Fibroblast of pulmonary artery (primary cell): ENCODE measurements at regions not wholly inside any gene's neighbourhood (a gene's known extent, or its start where the extent isn't known, plus 50 kb on each side); places are given as distances from the start of the nearest gene placed in this dataset.
"Not testable (repeated sequence)": the region's sequence is repeated elsewhere in the genome, so short reads cannot be mapped to it uniquely, and the experiment has no call there.

Experiments used
- DNase-seq: peaks from one replicate; pipeline ENCODE4 v3.0.0-alpha.2; 2010; ENCODE audit warnings: low read depth
- H3K4me3 ChIP-seq: replicated peaks from 2 replicates; pipeline ENCODE4 v1.5.1; 2011; ENCODE audit warnings: low read depth, mild to moderate bottlenecking, control low read depth, low read length, moderate library complexity
- TF ChIP-seq, protein P1 (sequence below): IDR thresholded peaks from 2 replicates; pipeline ENCODE4 v1.5.1; 2011; ENCODE audit warnings: mild to moderate bottlenecking, control low read depth, low read length, inconsistent platforms; ENCODE audit errors: missing control alignments

DNA sequence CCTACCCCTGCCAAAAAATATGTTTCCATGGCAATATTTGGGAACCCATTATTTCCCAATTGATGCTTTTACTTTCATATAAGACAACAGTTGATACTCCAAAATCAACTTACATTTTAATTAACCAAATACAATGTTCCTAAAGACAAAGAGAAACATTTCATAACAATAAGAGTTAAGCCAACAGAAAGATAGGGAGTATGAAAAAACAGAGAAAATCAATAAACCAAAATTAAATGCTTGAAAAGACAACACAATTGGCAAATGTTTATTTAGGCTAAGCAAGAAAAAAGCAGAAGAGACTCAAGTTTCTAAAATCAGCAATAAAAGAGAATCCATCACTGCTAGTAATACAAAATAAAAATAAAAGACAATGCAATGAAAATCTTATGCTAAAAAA lies 123.1 kb upstream of the VPREB1 start:
- TF ChIP-seq, protein P1, sequence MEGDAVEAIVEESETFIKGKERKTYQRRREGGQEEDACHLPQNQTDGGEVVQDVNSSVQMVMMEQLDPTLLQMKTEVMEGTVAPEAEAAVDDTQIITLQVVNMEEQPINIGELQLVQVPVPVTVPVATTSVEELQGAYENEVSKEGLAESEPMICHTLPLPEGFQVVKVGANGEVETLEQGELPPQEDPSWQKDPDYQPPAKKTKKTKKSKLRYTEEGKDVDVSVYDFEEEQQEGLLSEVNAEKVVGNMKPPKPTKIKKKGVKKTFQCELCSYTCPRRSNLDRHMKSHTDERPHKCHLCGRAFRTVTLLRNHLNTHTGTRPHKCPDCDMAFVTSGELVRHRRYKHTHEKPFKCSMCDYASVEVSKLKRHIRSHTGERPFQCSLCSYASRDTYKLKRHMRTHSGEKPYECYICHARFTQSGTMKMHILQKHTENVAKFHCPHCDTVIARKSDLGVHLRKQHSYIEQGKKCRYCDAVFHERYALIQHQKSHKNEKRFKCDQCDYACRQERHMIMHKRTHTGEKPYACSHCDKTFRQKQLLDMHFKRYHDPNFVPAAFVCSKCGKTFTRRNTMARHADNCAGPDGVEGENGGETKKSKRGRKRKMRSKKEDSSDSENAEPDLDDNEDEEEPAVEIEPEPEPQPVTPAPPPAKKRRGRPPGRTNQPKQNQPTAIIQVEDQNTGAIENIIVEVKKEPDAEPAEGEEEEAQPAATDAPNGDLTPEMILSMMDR, result no peak
- no peak overlapping the region for H3K4me3 ChIP-seq
- no peak for DNase-seq

DNA sequence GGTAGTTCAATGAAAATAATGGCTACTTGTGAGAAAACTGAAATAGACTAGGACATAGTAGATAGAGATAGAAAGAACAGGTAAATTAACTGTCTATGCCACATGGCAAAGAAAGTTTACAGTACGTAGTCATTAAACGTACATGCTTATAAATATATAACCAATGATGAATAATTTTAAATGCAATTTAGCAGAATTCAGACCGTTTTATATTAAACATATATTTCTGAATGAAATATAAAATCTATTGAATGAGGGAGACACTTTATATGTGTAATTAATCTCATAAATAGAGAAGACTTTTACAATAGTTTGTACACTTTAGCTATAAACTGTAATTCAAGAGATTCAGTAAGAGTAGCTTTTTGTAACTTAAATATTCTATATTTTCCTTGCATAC lies 124.4 kb upstream of the VPREB1 start:
- H3K4me3 ChIP-seq, result no peak overlapping the region
- DNase-seq, result no peak
- TF ChIP-seq, protein P1, result no peak

DNA sequence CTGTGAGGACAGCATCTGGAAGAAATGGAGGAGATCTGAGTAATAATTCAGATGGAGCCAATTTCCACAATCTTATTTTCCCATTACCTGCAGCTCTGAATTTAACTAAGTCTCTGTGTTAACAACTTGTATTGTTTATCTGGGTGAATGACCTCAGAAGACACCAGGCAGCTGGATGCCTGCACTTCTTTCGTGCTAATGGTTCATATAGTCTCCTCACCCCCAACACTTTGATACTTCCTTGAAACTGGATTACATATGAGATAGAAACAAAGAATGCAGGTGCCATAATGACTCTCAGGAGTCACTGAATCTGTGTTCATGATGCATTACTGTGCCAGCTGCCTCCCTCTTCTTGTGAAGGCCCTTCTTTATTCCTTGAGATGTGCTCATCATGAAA lies 125.6 kb upstream of the VPREB1 start:
- DNase-seq, result no peak
- H3K4me3 ChIP-seq, result no peak overlapping the region
- TF ChIP-seq, protein P1, result no peak

DNA sequence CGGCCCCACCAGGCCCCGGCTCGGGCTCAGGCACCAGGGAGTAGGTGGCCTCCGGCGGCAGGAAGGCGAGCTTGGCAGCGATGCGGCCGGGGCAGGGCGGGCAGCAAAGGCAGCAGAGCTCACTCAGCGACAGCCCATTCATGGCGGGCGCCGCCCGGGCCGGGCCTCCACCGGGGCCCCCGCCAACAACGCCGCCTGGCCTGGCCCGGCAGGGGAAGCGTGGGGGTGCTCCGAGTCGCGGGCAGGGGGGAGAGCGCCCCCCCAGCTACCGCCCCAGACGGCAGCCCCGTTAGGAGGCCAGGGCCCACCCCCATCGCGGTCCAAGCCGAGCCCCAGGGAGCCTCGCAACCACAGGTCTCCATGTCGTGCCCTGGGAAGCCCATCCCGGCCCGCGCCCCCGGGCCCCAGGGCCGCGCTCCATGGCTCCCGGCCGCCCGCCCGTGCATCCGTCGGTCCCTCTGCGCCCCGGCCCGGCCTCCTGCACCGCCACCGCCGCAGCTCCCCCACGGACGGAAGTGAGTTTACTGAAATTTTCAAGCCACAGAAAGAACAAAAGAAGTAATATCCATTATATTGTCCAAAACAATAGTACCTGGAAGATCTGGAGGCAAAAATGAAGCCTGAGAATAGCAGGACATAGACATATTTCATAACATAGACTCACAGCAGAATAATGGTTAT lies 126.6 kb upstream of the VPREB1 start:
- H3K4me3 ChIP-seq, result not testable (repeated sequence)

DNA sequence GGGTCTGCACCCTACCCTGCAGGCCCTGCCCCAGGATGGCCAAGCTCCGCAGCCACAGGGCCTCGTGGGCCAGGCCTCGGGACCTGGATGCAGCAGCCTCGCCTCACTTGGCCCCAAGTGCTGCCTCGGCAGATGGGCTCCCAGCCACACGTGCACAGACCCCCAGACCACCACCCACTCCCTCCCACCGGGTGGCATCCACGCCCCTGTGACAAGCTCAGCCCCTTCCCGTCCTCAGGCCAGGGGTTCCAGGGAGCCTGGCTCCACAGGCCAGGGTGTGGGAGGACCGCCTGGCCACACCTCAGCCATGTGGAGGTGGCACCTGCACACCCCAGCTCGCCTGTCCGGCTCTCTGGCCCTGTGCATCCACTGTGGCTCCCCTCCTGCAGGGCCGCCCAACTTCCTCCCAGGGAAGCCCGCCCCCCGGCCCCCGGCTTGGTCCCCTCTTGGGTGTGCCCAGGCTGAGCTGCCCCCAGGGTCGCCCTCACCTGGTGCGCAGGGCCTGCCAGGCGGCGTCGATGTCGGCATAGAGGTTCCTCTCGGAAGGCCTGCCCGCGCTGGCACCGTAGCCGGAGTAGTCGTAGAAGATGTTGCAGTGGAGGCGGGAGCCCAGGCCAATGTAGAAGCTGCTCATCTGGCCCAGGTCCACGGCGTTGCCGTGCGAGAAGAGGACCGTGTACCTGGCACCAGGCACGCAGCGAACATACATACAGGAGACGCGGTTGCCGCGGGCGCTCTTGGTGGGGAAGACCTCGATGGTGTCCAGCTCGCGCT lies 127.4 kb upstream of the VPREB1 start:
- not testable (repeated sequence) for DNase-seq, H3K4me3 ChIP-seq

More for the DNA sequence above, 126.6 kb upstream of the VPREB1 start:
- DNase-seq, result not testable (repeated sequence)

DNA sequence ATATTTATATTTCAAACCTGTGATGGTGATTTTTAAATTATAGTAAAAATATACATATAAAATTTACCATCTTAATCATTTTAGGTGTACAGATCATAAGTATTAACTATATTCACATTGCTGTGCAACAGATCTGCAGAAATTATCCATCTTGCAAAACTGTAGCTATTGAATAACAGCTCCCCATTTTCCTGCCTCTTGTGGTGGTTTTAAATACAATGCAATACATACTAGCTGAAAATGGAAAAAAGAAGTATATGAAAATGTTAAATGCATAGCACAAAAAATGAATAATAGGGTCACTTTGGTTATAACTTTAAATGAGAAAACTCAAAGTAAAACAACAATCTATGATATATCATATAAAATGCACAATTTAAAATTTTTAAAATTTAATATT lies 130.9 kb upstream of the VPREB1 start:
- H3K4me3 ChIP-seq, result no peak overlapping the region
- TF ChIP-seq, protein P1, result no peak
- DNase-seq, result no peak

DNA sequence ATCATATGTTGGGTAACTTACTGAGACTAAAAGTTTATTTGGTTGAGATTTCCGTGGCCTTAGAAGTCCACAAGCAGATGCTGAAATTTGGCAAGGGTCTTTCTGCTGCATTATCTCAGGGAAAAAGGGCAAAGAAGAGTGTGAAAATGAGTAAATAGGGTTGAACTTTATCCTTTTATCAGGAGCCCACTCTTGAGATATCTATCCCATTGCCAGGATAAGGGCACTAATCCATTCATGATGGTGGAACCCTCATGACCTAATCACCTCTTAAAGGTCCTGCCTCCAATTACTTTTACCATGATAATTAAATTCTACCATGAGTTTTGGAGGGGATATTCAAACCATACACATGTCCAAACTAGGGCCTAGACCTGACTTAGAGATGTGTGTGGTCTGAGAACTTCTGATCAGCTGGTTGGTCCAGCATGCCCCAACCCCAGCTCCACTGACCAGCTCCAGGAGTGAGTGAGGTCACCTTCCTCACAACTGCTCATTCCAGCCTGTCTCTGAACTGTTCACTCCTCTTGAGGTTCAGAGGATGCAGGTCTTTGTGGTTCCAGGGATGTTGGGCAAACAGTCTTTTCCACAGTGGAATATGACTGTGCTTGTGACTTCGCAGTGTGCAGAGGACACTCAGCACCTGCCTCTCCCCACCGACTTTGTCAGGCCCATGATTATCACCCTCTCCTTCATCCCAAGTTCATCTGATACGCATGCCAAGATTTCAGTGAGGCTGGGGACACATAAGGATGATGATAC lies 130.1 kb upstream of the TOP3B start:
- TF ChIP-seq, protein P1, result no peak
- H3K4me3 ChIP-seq, result no peak overlapping the region
- no peak for DNase-seq
